H1 (cell line): ENCODE measurements at regions not wholly inside any gene's neighbourhood (a gene's known extent, or its start where the extent isn't known, plus 50 kb on each side); places are given as distances from the start of the nearest gene placed in this dataset.

Source experiments
- CTBP2 ChIP-seq: IDR thresholded peaks from 2 replicates; pipeline ENCODE4 v1.7.0; 2011; ENCODE audit warnings: borderline replicate concordance, mild to moderate bottlenecking, moderate library complexity, mixed read lengths, low read length; ENCODE audit not compliant: insufficient read depth, insufficient read length
- HDAC6 ChIP-seq: IDR thresholded peaks from one replicate; pipeline ENCODE4 v1.7.1; 2012; ENCODE audit warnings: low read depth, mild to moderate bottlenecking, inconsistent platforms, low read length, moderate library complexity
- RFX5 ChIP-seq: IDR thresholded peaks from 2 replicates; pipeline ENCODE4 v1.6.1; 2011; ENCODE audit warnings: low read depth, low read length, improper control_type of control experiment, borderline replicate concordance
- RNF2 ChIP-seq: fragments of 200-900, 300-1000 bp; sonication (generic); IDR thresholded peaks from 2 replicates; pipeline ENCODE4 v1.7.1; 2016; ENCODE audit warnings: borderline replicate concordance, low read depth, mild to moderate bottlenecking, antibody characterized with exemption, low read length; ENCODE audit not compliant: poor library complexity, severe bottlenecking; ENCODE audit errors: missing control alignments
- RXRA ChIP-seq: IDR thresholded peaks from 2 replicates; pipeline ENCODE4 v1.6.1; 2011; ENCODE audit warnings: low read depth, mild to moderate bottlenecking, low read length, moderate library complexity; ENCODE audit not compliant: insufficient read depth
- TAF7 ChIP-seq: optimal IDR thresholded peaks from 2 replicates; pipeline ENCODE3; 2011; ENCODE audit warnings: low read depth, mild to moderate bottlenecking, inconsistent platforms, low read length, moderate library complexity, borderline replicate concordance
- TF ChIP-seq, protein P1 (sequence below): fragments of 300-600 bp; sonication (generic); IDR thresholded peaks from 2 replicates; pipeline ENCODE4 v1.7.1; 2012; ENCODE audit warnings: low read length, moderate library complexity, mild to moderate bottlenecking, inconsistent platforms; ENCODE audit not compliant: insufficient replicate concordance

GRCh38 chr2:82797469-82797868 lies 1661.6 kb downstream of the SUCLG1 start (continued):
- TF ChIP-seq, protein P1, sequence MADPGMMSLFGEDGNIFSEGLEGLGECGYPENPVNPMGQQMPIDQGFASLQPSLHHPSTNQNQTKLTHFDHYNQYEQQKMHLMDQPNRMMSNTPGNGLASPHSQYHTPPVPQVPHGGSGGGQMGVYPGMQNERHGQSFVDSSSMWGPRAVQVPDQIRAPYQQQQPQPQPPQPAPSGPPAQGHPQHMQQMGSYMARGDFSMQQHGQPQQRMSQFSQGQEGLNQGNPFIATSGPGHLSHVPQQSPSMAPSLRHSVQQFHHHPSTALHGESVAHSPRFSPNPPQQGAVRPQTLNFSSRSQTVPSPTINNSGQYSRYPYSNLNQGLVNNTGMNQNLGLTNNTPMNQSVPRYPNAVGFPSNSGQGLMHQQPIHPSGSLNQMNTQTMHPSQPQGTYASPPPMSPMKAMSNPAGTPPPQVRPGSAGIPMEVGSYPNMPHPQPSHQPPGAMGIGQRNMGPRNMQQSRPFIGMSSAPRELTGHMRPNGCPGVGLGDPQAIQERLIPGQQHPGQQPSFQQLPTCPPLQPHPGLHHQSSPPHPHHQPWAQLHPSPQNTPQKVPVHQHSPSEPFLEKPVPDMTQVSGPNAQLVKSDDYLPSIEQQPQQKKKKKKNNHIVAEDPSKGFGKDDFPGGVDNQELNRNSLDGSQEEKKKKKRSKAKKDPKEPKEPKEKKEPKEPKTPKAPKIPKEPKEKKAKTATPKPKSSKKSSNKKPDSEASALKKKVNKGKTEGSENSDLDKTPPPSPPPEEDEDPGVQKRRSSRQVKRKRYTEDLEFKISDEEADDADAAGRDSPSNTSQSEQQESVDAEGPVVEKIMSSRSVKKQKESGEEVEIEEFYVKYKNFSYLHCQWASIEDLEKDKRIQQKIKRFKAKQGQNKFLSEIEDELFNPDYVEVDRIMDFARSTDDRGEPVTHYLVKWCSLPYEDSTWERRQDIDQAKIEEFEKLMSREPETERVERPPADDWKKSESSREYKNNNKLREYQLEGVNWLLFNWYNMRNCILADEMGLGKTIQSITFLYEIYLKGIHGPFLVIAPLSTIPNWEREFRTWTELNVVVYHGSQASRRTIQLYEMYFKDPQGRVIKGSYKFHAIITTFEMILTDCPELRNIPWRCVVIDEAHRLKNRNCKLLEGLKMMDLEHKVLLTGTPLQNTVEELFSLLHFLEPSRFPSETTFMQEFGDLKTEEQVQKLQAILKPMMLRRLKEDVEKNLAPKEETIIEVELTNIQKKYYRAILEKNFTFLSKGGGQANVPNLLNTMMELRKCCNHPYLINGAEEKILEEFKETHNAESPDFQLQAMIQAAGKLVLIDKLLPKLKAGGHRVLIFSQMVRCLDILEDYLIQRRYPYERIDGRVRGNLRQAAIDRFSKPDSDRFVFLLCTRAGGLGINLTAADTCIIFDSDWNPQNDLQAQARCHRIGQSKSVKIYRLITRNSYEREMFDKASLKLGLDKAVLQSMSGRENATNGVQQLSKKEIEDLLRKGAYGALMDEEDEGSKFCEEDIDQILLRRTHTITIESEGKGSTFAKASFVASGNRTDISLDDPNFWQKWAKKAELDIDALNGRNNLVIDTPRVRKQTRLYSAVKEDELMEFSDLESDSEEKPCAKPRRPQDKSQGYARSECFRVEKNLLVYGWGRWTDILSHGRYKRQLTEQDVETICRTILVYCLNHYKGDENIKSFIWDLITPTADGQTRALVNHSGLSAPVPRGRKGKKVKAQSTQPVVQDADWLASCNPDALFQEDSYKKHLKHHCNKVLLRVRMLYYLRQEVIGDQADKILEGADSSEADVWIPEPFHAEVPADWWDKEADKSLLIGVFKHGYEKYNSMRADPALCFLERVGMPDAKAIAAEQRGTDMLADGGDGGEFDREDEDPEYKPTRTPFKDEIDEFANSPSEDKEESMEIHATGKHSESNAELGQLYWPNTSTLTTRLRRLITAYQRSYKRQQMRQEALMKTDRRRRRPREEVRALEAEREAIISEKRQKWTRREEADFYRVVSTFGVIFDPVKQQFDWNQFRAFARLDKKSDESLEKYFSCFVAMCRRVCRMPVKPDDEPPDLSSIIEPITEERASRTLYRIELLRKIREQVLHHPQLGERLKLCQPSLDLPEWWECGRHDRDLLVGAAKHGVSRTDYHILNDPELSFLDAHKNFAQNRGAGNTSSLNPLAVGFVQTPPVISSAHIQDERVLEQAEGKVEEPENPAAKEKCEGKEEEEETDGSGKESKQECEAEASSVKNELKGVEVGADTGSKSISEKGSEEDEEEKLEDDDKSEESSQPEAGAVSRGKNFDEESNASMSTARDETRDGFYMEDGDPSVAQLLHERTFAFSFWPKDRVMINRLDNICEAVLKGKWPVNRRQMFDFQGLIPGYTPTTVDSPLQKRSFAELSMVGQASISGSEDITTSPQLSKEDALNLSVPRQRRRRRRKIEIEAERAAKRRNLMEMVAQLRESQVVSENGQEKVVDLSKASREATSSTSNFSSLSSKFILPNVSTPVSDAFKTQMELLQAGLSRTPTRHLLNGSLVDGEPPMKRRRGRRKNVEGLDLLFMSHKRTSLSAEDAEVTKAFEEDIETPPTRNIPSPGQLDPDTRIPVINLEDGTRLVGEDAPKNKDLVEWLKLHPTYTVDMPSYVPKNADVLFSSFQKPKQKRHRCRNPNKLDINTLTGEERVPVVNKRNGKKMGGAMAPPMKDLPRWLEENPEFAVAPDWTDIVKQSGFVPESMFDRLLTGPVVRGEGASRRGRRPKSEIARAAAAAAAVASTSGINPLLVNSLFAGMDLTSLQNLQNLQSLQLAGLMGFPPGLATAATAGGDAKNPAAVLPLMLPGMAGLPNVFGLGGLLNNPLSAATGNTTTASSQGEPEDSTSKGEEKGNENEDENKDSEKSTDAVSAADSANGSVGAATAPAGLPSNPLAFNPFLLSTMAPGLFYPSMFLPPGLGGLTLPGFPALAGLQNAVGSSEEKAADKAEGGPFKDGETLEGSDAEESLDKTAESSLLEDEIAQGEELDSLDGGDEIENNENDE: no peak
- TF ChIP-seq CTBP2 (no peak), TAF7 (no peak), RNF2 (no peak), HDAC6 (no peak), RFX5 (no peak), RXRA (no peak)
